ENCODE measurements at regions not wholly inside any gene's neighbourhood (a gene's known extent, or its start where the extent isn't known, plus 50 kb on each side); places are given as distances from the start of the nearest gene placed in this dataset.

DNA sequence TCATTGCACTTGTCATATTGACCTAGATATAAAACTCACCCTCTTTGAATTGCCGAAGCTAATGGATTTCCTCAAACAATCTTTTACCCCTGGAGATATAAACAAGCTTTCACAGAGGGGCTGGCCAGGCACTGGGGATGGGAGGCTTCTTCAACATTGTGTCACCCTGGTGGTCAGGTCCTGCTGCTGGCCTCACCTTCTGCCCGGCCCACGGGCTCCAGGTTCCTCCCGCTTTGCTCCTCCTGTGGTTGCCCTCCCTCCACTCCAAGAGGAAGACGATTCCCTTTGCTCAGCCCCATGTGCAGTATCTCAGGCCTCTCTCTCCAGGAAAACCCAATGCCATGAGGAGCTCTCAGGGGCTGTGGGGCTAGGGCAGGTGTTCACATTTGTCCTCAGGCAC lies 118.1 kb upstream of the ADCY1 start:
- Histone ChIP-seq H3K4me3 (ENCODE audit: low read depth in 1 of 5, low read length in 5 of 5) (no peak overlapping the region), H3K27ac (ENCODE audit: low read depth, low read length) (no peak overlapping the region), H3K27me3 (ENCODE audit: control insufficient read depth in 5 of 5, insufficient read depth in 4 of 5, low read length in 5 of 5) (no peaks in the 10 kb centered on the region), H3K9me3 (ENCODE audit: control insufficient read depth in 5 of 5, low read length in 5 of 5) (no peaks in the 10 kb centered on the region), H3K4me1 (ENCODE audit: control insufficient read depth in 5 of 5, insufficient read depth in 5 of 5, low read length in 5 of 5) (peaks cover 0 to 3% (median 0%) of the 10 kb centered on the region in 5 donors), H3K36me3 (ENCODE audit: control insufficient read depth in 5 of 5, insufficient read depth in 5 of 5, low read length in 5 of 5) (no peaks in the 10 kb centered on the region), H3K9ac (ENCODE audit: low read length in 5 of 5) (no peak overlapping the region)

DNA sequence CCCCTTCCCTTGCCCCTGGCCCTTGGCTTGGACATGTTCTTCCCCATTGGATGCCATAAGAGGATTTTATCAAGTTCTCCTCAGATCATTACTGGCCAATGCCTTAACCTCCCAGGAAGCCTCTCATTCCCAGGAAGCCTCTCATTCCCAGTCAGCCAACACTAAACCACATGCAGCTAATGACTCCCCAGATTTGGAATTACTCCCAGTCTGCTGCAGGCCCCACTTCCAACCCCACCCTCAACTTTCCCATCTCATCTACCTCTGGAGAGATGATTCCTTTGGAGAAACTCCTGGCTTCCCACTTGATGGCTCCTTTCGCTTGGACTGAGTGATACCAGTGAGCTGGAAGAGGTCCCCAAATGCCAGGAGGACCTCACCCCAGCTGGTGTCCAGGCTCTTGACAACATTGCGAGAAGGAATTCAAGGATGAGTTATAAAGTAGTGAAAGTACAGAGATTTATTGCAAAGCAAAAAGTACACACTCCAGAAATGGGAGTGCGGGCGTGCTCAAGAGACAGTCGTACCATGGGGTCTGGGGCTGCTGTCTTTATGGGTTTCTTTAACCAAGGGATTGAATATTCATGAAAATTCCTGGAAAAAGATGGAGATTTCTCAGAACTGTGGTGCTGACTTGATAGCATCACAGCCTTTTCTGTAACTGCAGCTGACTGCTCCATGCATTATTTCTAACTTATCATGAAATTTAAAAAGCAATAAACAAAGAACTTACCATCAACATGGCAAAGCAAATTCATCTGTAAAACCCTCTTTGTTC lies 117.2 kb upstream of the ADCY1 start:
- no peak overlapping the region for H3K9ac ChIP-seq (ENCODE audit: low read length in 5 of 5)
- H3K36me3 ChIP-seq (ENCODE audit: control insufficient read depth in 5 of 5, insufficient read depth in 5 of 5, low read length in 5 of 5), result no peaks in the 10 kb centered on the region
- H3K4me3 ChIP-seq (ENCODE audit: low read depth in 1 of 5, low read length in 5 of 5), result no peak overlapping the region
- no peaks in the 10 kb centered on the region for H3K27me3 ChIP-seq (ENCODE audit: control insufficient read depth in 5 of 5, insufficient read depth in 4 of 5, low read length in 5 of 5)
- no peak overlapping the region for H3K27ac ChIP-seq (ENCODE audit: low read depth, low read length)
- H3K9me3 ChIP-seq (ENCODE audit: control insufficient read depth in 5 of 5, low read length in 5 of 5), result no peaks in the 10 kb centered on the region
- peaks cover 0 to 3% (median 0%) of the 10 kb centered on the region in 5 donors for H3K4me1 ChIP-seq (ENCODE audit: control insufficient read depth in 5 of 5, insufficient read depth in 5 of 5, low read length in 5 of 5)

DNA sequence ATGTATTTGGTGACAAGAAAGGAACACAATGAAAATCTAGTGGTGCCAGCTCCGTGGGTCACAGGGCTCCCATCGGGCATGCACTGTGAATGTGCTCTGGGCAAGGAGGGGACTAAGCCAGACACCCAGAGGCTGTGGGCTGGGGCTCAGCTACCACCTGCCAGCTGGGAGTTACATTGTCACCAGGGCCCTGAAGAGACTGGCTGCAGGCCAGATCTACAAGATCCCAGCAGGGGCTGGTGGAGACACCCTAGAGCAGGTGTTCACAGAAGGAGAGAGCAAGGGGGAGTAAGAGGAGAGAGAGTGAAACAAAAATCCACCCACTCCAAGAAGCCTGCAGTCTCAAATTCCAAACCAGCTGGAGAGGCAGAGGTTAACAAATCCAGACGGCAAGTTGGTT lies 116.6 kb upstream of the ADCY1 start:
- no peaks in the 10 kb centered on the region for H3K9me3 ChIP-seq (ENCODE audit: control insufficient read depth in 5 of 5, low read length in 5 of 5)
- H3K4me1 ChIP-seq (ENCODE audit: control insufficient read depth in 5 of 5, insufficient read depth in 5 of 5, low read length in 5 of 5), result peaks cover 0 to 3% (median 0%) of the 10 kb centered on the region in 5 donors
- no peaks in the 10 kb centered on the region for H3K27me3 ChIP-seq (ENCODE audit: control insufficient read depth in 5 of 5, insufficient read depth in 4 of 5, low read length in 5 of 5)
- no peak overlapping the region for H3K4me3 ChIP-seq (ENCODE audit: low read depth in 1 of 5, low read length in 5 of 5)
- no peaks in the 10 kb centered on the region for H3K36me3 ChIP-seq (ENCODE audit: control insufficient read depth in 5 of 5, insufficient read depth in 5 of 5, low read length in 5 of 5)
- H3K27ac ChIP-seq (ENCODE audit: low read depth, low read length), result no peak overlapping the region
- no peak overlapping the region for H3K9ac ChIP-seq (ENCODE audit: low read length in 5 of 5)

DNA sequence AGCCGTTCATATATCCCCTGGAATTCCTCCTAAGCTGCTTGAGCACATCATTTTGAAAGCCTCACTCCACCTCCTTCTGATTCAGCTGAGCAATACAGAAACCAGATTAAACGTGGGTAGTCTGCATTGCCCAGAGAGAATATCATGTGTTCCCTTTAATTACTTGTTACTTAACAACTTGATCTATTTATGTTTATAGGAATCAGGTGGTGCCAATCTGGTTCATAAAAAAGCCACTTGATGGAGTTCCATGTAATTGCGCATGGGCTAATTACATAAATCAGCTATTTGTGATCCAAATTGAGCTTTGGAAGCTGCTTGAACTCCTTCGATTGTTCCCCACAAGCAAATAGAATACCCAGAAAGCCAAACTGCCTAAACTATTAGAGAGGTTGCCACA lies 114.7 kb upstream of the ADCY1 start:
- H3K4me1 ChIP-seq (ENCODE audit: control insufficient read depth in 5 of 5, insufficient read depth in 5 of 5, low read length in 5 of 5), result peaks cover 0 to 3% (median 0%) of the 10 kb centered on the region in 5 donors
- H3K4me3 ChIP-seq (ENCODE audit: low read depth in 1 of 5, low read length in 5 of 5), result no peak overlapping the region
- H3K9ac ChIP-seq (ENCODE audit: low read length in 5 of 5), result no peak overlapping the region

DNA sequence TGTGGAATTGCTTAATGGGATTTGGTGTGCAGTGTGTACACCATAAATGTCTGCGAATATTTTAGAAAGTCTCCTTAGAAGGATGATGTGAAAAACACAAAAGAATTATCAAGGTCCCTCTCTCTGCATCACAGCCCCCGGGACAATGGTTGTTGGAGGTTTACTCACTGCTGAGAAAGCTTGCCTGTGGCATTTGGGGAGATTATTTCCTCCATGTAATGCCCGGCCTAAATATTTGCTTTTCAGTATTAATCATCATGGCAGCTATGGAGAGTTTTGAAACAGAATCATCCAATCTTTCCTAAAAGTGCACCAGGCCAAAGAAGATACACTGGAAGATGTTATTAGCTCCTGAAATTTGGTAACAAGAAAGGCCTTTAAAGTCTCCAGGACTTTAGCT lies 113.8 kb upstream of the ADCY1 start:
- H3K27ac ChIP-seq (ENCODE audit: low read depth, low read length), result no peak overlapping the region
- H3K9me3 ChIP-seq (ENCODE audit: control insufficient read depth in 5 of 5, low read length in 5 of 5), result no peaks in the 10 kb centered on the region
- no peak overlapping the region for H3K9ac ChIP-seq (ENCODE audit: low read length in 5 of 5)
- no peaks in the 10 kb centered on the region for H3K36me3 ChIP-seq (ENCODE audit: control insufficient read depth in 5 of 5, insufficient read depth in 5 of 5, low read length in 5 of 5)
- H3K4me3 ChIP-seq (ENCODE audit: low read depth in 1 of 5, low read length in 5 of 5), result no peak overlapping the region
- H3K4me1 ChIP-seq (ENCODE audit: control insufficient read depth in 5 of 5, insufficient read depth in 5 of 5, low read length in 5 of 5), result peaks cover 0 to 3% (median 0%) of the 10 kb centered on the region in 5 donors
- H3K27me3 ChIP-seq (ENCODE audit: control insufficient read depth in 5 of 5, insufficient read depth in 4 of 5, low read length in 5 of 5), result no peaks in the 10 kb centered on the region

More for the DNA sequence above, 114.7 kb upstream of the ADCY1 start:
- Histone ChIP-seq H3K27ac (ENCODE audit: low read depth, low read length) (no peak overlapping the region), H3K9me3 (ENCODE audit: control insufficient read depth in 5 of 5, low read length in 5 of 5) (no peaks in the 10 kb centered on the region), H3K27me3 (ENCODE audit: control insufficient read depth in 5 of 5, insufficient read depth in 4 of 5, low read length in 5 of 5) (no peaks in the 10 kb centered on the region), H3K36me3 (ENCODE audit: control insufficient read depth in 5 of 5, insufficient read depth in 5 of 5, low read length in 5 of 5) (no peaks in the 10 kb centered on the region)

DNA sequence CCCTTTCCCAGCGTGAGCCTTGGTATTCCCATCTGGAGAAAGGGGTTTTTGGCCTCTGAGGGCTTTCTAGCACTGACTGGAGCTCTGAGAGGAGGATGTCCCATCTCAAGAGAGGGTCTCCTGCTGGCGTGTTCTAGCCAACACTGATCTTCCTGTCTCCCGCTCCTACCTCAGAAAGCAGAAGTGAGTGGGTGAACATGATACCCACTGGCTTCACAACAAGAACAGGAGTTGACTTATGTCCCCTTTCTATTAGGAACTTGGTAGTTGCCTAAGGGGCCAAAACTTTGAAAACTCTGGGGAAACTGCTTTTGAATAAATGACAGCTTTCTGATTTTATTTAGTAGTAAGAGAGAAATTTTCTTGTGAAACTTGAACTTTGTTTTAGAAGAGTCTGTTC lies 113.1 kb upstream of the ADCY1 start:
- no peaks in the 10 kb centered on the region for H3K9me3 ChIP-seq (ENCODE audit: control insufficient read depth in 5 of 5, low read length in 5 of 5)
- no peak overlapping the region for H3K27ac ChIP-seq (ENCODE audit: low read depth, low read length)

DNA sequence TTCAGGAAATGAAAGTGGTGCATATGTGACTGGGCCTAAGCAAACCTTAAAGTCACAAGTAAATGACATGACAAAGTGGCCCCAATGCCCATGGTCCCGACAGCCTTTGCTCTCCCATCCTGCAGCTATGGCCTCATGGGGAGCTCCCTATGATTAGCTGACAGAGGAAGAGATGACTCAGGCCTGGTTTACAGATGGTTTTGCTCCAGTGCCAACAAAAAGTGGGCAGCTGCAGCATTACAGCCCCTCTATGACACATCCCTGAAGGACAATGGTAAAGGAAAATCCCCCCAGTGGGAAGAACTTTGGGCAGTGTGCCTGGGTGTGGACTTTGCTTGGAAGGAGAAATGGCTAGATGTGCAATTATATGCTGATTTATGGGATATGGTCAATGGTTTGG lies 105.1 kb upstream of the ADCY1 start:
- no peak overlapping the region for H3K4me3 ChIP-seq (ENCODE audit: low read depth in 1 of 5, low read length in 5 of 5)

More for the DNA sequence above, 113.1 kb upstream of the ADCY1 start:
- H3K9ac ChIP-seq (ENCODE audit: low read length in 5 of 5), result no peak overlapping the region
- no peak overlapping the region for H3K4me3 ChIP-seq (ENCODE audit: low read depth in 1 of 5, low read length in 5 of 5)
- H3K4me1 ChIP-seq (ENCODE audit: control insufficient read depth in 5 of 5, insufficient read depth in 5 of 5, low read length in 5 of 5), result peaks cover 0 to 3% (median 0%) of the 10 kb centered on the region in 5 donors
- no peaks in the 10 kb centered on the region for H3K36me3 ChIP-seq (ENCODE audit: control insufficient read depth in 5 of 5, insufficient read depth in 5 of 5, low read length in 5 of 5)
- no peaks in the 10 kb centered on the region for H3K27me3 ChIP-seq (ENCODE audit: control insufficient read depth in 5 of 5, insufficient read depth in 4 of 5, low read length in 5 of 5)

DNA sequence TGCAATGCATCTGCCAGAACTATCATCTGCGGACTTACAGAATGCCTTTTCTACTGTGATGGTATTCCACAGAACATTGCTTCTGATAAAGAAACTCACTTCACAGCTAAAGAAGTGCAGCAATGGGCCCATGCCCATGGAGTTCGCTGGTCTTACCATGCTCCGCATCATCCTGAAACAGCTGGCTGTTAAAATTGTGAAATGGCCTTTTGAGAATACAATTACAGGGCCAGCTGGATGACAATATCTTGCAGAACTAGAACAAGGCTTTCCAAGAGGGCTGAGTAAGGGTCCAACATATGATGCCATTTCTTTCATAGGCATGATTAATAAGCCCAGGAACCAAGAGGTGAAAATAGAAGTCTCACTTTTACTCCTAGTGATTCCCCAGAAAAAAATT lies 104.1 kb upstream of the ADCY1 start:
- Histone ChIP-seq H3K27ac (ENCODE audit: low read depth, low read length) (no peak overlapping the region), H3K9ac (ENCODE audit: low read length in 5 of 5) (no peak overlapping the region), H3K27me3 (ENCODE audit: control insufficient read depth in 5 of 5, insufficient read depth in 4 of 5, low read length in 5 of 5) (no peaks in the 10 kb centered on the region), H3K36me3 (ENCODE audit: control insufficient read depth in 5 of 5, insufficient read depth in 5 of 5, low read length in 5 of 5) (no peaks in the 10 kb centered on the region), H3K9me3 (ENCODE audit: control insufficient read depth in 5 of 5, low read length in 5 of 5) (no peaks in the 10 kb centered on the region), H3K4me3 (ENCODE audit: low read depth in 1 of 5, low read length in 5 of 5) (no peak overlapping the region), H3K4me1 (ENCODE audit: control insufficient read depth in 5 of 5, insufficient read depth in 5 of 5, low read length in 5 of 5) (no peaks in the 10 kb centered on the region)

More for the DNA sequence above, 105.1 kb upstream of the ADCY1 start:
- Histone ChIP-seq H3K27ac (ENCODE audit: low read depth, low read length) (no peak overlapping the region), H3K4me1 (ENCODE audit: control insufficient read depth in 5 of 5, insufficient read depth in 5 of 5, low read length in 5 of 5) (no peaks in the 10 kb centered on the region), H3K9me3 (ENCODE audit: control insufficient read depth in 5 of 5, low read length in 5 of 5) (no peaks in the 10 kb centered on the region), H3K9ac (ENCODE audit: low read length in 5 of 5) (no peak overlapping the region), H3K36me3 (ENCODE audit: control insufficient read depth in 5 of 5, insufficient read depth in 5 of 5, low read length in 5 of 5) (no peaks in the 10 kb centered on the region), H3K27me3 (ENCODE audit: control insufficient read depth in 5 of 5, insufficient read depth in 4 of 5, low read length in 5 of 5) (no peaks in the 10 kb centered on the region)

DNA sequence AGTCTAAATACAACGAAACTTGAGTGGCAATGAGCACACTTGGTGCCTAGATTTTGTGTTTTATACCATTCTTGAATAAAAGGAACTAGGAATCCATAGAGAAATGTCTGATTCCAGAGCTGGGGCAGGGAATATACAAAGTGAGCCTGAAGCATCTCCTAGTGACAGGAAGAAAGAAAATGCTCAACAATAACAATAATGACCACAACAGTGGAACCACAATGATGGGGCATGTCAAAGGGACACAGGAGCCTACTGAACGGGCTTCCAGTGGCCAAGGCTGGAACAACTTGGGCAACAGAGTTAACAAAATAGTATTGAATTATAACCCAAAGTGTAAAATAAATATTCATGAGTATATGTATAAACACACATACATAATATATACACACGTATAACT lies 94.4 kb upstream of the ADCY1 start:
- Histone ChIP-seq H3K9ac (ENCODE audit: low read length in 5 of 5) (no peak overlapping the region), H3K27me3 (ENCODE audit: control insufficient read depth in 5 of 5, insufficient read depth in 4 of 5, low read length in 5 of 5) (no peaks in the 10 kb centered on the region), H3K4me1 (ENCODE audit: control insufficient read depth in 5 of 5, insufficient read depth in 5 of 5, low read length in 5 of 5) (no peaks in the 10 kb centered on the region), H3K9me3 (ENCODE audit: control insufficient read depth in 5 of 5, low read length in 5 of 5) (no peaks in the 10 kb centered on the region), H3K27ac (ENCODE audit: low read depth, low read length) (no peak overlapping the region), H3K36me3 (ENCODE audit: control insufficient read depth in 5 of 5, insufficient read depth in 5 of 5, low read length in 5 of 5) (no peaks in the 10 kb centered on the region), H3K4me3 (ENCODE audit: low read depth in 1 of 5, low read length in 5 of 5) (no peak overlapping the region)

DNA sequence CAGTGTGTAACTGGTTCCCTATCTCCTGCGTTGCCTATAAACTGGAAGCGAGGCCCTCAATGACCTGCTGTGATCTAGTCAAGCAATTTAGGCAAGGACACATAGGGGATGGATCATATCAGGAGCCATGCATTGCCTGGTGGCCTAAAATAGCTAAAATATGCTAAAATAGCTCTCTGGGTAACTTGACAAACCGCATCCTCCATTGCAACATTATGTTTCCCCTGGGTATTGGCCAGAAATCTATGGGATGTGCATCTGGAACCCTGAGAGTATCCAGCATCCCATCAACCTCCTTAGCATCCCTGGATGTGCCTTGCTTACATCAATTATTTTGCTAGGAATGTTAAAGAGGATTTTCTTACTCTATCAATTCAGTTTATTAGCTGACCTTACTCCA lies 91.7 kb upstream of the ADCY1 start:
- H3K9ac ChIP-seq (ENCODE audit: low read length in 5 of 5), result no peak overlapping the region
- no peak overlapping the region for H3K4me3 ChIP-seq (ENCODE audit: low read depth in 1 of 5, low read length in 5 of 5)
- H3K27ac ChIP-seq (ENCODE audit: low read depth, low read length), result no peak overlapping the region
- no peaks in the 10 kb centered on the region for H3K27me3 ChIP-seq (ENCODE audit: control insufficient read depth in 5 of 5, insufficient read depth in 4 of 5, low read length in 5 of 5)
- peaks cover 0 to 2% (median 0%) of the 10 kb centered on the region in 5 donors for H3K9me3 ChIP-seq (ENCODE audit: control insufficient read depth in 5 of 5, low read length in 5 of 5)
- no peaks in the 10 kb centered on the region for H3K4me1 ChIP-seq (ENCODE audit: control insufficient read depth in 5 of 5, insufficient read depth in 5 of 5, low read length in 5 of 5)
- no peaks in the 10 kb centered on the region for H3K36me3 ChIP-seq (ENCODE audit: control insufficient read depth in 5 of 5, insufficient read depth in 5 of 5, low read length in 5 of 5)

Data from subcutaneous abdominal adipose tissue (tissue), 5 donors.